ENCODE measurements at regions not wholly inside any gene's neighbourhood (a gene's known extent, or its start where the extent isn't known, plus 50 kb on each side); places are given as distances from the start of the nearest gene placed in this dataset.
A peak's percentile ranks its signal among the peaks of the same experiment; 100 is the strongest.

DNA sequence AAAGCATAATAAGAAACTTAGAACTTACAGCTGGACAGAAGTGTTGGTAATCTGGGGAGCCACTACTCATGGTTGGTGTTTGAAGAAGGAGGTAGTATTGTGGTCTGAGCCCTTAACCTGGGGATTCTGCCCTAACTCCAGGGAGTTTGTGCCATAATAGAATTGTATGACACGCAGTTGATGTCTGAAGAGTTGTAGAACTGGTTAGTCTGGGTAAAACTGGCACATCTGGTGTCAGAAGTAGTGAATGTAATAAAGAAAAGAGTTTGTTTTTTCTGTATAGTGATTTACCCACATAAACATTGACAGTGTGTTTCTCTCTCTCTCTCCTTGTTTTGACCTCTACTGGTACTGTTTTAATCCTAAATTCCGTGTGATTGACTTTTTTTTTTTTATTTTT lies 448.1 kb upstream of the SEMA3D start:
- no peak for DNase-seq

DNA sequence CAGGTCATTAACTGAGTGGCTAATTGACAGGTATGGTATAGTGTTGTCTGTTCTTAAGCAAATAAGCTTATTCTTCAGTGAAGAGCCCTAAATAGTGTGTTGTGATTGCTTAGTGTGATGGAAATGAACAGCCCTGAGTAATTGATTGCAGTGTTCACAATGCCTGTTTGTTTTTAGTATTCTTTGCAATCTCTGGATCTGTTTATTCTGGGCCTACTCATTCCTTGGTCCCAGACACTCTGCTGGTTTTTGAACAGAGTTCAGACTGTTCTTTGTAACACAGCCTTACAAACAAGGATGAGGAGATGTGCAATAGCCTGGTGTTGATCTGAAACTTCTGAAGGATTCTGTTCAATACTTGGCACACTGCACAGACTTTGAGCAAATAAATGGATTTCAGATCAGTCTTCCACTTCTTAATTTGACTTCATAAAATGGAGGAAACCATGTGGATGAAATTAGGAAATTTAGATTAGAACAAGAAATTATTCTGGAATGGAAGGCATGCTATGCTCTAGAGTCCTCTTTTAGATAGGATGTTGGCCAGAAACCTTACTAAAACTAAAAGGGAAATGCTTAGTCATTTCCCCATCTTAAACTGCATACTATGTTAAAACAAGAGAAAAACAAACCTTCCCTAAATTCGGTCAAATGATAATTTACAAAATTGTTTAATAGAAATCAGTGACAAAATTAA lies 444.2 kb upstream of the SEMA3D start:
- DNase-seq = no peak

- DNase-seq = no peak
Measured at GRCh38 chr7:85627791-85628586, 441.1 kb upstream of the SEMA3D start.

GRCh38 chr7:85622059-85622458 lies 435.2 kb upstream of the SEMA3D start:
- DNase-seq = no peak

- peak; percentile 81 for DNase-seq
Measured at GRCh38 chr7:85620936-85621685, 434.3 kb upstream of the SEMA3D start.

DNA sequence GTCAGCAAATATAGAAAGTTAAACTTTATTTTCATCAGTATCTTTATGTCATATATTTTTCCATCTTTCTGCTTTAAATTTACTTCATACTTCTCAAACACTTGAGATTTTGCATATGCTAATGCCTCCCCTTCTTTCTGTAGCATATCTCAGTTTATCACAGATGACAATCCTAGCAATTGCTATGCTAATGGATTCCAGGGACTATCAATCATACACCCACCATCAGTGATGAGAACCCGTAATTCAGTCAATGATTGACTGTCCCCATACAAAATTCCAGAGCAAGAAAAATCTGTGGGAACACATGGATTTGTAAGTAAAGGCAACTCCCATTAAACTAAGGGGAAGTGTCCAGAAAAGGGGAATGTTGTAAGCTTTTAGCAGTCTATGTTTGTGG lies 432.4 kb upstream of the SEMA3D start:
- peak; percentile 25 for DNase-seq

GRCh38 chr7:85614684-85615083 lies 427.8 kb upstream of the SEMA3D start:
- no peak for DNase-seq

DNA sequence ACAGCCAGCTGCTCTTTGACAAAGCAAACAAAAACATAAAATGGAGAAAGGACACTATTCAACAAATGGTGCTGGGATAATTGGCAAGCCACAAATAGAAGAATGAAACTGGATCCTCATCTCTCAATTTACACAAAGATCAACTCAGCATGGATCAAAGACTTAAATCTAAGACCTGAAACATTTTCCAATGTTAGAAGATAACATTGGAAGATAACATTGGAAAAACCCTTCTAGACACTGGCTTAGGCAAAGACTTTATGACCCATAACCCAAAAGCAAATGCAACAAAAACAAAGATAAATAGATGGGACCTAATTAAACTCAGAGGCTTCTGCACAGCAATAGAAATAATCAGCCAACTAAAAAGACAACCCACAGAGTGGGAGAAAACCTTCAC lies 425.7 kb upstream of the SEMA3D start:
- DNase-seq = no peak

- no peak for DNase-seq
Measured at GRCh38 chr7:85608804-85609203, 421.9 kb upstream of the SEMA3D start.

- no peak for DNase-seq
Measured at GRCh38 chr7:85602196-85602595, 415.3 kb upstream of the SEMA3D start.

DNA sequence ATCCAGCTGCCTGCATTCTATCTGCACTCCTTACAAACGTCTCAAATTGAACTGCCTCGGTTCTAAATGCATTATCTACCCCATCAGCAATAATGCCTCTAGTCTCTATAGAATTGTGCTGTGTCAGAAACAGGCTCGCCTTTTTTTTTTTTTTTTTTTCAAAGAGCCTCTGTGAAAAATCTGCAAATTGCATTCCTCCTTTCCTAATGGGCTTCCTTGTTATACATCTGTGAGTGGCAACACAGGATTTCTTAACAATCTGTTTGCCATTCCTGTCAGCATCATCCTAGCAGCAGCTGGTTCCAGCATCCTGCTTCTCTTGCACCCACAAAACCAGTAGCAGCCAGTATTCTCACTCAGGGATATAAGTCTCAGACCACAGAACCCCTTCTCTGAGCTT lies 413.5 kb upstream of the SEMA3D start:
- DNase-seq = peak; percentile 44

- no peak for DNase-seq
Measured at GRCh38 chr7:85596827-85597226, 410.0 kb upstream of the SEMA3D start.

DNA sequence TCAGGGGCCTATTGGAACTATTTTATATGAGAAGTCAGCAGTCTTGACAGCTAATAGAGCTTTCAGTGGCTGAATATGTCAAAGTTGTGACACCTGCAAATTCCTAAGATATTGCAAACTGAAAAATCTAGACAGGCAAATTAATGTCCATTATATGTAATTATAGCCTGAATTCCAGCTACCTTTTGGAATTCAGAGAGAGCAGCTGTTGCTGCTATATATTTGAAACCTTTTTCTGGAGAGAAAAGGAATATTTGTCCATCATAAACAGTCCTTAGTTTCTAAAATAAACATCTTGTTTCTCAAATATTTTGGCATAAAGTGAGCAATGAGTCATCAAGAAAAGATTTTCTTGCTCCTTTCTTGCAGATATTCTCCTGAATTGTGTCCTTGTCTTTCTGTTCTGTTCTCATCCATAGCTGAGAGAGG lies 408.9 kb upstream of the SEMA3D start:
- peak; percentile 63 for DNase-seq

- DNase-seq = no peak
Measured at GRCh38 chr7:85593355-85593754, 406.5 kb upstream of the SEMA3D start.

DNA sequence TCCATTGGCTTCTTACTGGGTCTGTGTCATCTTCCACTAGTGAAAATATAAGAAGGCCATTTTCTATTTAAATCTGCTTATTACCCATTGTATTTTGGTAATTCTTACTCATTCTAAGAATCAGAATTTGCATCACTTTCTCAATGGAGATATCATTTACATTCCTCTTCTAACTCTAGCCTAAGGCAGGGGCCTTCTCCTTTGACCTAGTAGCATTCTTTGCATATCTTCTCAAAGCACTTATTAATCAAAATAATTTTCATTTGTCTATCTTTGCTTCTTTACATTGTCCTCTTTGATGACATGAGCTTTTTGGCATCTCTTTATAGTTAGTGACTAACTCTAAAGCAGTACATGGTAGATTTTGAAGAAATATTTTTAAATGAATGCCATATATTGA lies 400.9 kb upstream of the SEMA3D start:
- peak; percentile 50 for DNase-seq

DNA sequence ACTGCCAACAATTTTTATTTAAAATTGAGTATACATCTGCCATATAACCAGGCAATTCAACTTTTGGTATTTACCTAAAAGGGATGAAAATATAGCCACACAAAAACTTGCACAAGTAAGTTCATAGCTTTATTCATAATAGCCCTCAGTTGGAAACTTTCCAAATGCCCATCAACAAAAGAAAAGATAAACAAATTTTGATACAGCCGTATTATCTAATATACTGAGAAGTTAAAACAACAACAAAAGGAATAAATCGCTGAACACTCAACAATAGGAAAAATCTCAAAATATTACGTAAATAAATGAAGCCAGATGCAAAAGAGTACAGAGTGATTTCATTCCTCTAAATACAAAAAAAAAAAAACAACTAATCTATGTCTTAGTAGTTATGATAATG lies 399.2 kb upstream of the SEMA3D start:
- DNase-seq = no peak

DNA sequence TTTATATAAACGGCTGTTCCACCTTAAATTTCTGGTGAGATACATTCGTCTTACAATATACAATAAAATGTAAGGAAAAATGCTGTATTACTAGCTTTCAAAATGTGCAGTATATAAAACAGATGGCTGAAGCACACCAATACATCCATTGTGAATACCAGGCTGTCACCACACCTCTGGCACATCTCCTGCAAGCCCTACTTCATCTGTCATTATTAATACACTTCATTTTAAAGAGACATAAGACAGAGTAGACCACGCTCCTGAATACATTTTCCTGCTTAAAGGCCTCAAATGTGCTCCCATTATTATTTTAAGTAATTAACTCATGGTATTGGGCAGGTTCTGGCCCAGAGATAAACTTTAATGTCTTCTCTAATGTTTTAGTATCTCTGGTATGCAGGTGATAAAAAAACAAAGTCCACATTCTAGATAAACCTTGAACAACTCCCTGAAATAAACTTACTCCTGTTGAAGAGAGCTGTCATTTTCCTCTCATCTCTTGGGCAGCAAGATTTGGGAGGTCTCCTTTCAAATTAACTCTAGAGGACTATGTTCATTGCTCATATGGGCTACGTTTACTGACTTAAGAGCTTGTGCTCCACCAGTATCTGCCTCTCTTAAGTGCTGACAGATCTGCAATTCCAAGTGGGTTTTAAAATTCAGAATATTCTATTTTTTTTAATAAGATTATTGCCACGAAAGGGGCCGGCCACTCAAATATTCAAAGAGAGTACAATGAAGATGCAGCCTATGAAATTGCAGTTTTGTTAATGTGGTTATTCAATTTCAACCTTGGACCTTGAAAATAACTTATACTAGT lies 396.5 kb upstream of the SEMA3D start:
- peak; percentile 79 for DNase-seq

DNA sequence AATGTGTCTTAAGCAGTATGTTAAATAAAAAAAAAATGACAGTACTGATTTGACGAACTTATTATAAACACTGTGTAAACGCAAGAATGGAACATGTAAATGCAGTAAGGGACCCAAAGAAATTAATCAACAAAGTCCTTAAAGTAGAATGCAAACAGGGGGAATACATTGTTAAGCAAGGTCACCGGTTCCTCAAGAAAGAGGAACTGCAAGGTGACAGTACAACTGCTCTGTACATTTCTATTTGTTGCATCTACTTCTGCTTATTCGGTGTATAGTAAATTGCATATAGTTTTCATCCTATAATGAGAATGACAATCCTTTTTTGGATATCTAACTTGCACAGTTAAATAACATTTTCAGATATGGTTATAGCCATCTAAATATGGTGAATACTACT lies 387.0 kb upstream of the SEMA3D start:
- DNase-seq = no peak

- DNase-seq = no peak
Measured at GRCh38 chr7:85573346-85573745, 386.5 kb upstream of the SEMA3D start.

DNA sequence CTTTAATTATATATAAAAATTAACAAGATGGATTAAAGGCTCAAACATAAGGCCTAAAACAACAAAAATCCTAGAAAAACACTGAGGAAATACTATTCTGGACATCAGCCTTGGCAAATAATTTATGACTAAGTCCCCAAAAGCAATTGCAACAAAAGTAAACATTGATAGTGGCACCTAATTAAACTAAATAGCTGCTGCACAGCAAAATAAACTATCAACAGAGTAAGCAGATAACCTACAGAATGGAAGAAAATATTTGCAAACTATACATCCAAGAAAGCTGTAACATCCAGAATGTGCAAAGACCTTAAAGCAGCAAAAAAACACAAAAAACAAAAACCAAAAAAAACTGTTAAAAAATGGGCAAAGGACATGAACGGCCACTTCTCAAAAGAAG lies 384.0 kb upstream of the SEMA3D start:
- DNase-seq = no peak

- DNase-seq = no peak
Measured at GRCh38 chr7:85567983-85568382, 381.1 kb upstream of the SEMA3D start.

- no peak for DNase-seq
Measured at GRCh38 chr7:85566095-85566794, 379.4 kb upstream of the SEMA3D start.
